Mucosa of rectum (tissue), 2 donors: ENCODE measurements at regions not wholly inside any gene's neighbourhood (a gene's known extent, or its start where the extent isn't known, plus 50 kb on each side); places are given as distances from the start of the nearest gene placed in this dataset.
A peak's percentile ranks its signal among the peaks of the same experiment; 100 is the strongest.
"Not testable (repeated sequence)": the region's sequence is repeated elsewhere in the genome, so short reads cannot be mapped to it uniquely, and the experiment has no call there.

Experiments
- H3K27ac ChIP-seq, 2 donors: one replicate each; pipeline ENCODE4 v1.7.0; 2013; ENCODE audit warnings: inconsistent platforms in 2 of 2, low read depth in 2 of 2, low read length in 2 of 2
- H3K27me3 ChIP-seq, 2 donors: one replicate each; pipeline ENCODE4 v1.7.0; 2013; ENCODE audit warnings: low read length in 2 of 2; ENCODE audit not compliant: control insufficient read depth in 2 of 2, insufficient read depth in 2 of 2
- H3K36me3 ChIP-seq, 2 donors: one replicate each; pipeline ENCODE4 v1.7.0; 2013; ENCODE audit warnings: low read length in 2 of 2; ENCODE audit not compliant: control insufficient read depth in 2 of 2, insufficient read depth in 2 of 2
- H3K4me1 ChIP-seq, 2 donors: one replicate each; pipeline ENCODE4 v1.7.0; 2013; ENCODE audit warnings: low read length in 2 of 2, mild to moderate bottlenecking in 1 of 2; ENCODE audit not compliant: control insufficient read depth in 2 of 2, insufficient read depth in 2 of 2
- H3K4me3 ChIP-seq, 2 donors: one replicate each; pipeline ENCODE4 v1.7.0; 2013; ENCODE audit warnings: low read length in 2 of 2
- H3K9ac ChIP-seq, 2 donors: one replicate each; pipeline ENCODE4 v1.7.0; 2013; ENCODE audit warnings: low read length in 2 of 2, low read depth in 1 of 2, mild to moderate bottlenecking in 1 of 2
- H3K9me3 ChIP-seq, 2 donors: one replicate each; pipeline ENCODE4 v1.7.0; 2013; ENCODE audit warnings: low read length in 2 of 2; ENCODE audit not compliant: control insufficient read depth in 2 of 2
- donor health status: healthy.
- donor health status: Normal muscosa, but diverticular disease.

DNA sequence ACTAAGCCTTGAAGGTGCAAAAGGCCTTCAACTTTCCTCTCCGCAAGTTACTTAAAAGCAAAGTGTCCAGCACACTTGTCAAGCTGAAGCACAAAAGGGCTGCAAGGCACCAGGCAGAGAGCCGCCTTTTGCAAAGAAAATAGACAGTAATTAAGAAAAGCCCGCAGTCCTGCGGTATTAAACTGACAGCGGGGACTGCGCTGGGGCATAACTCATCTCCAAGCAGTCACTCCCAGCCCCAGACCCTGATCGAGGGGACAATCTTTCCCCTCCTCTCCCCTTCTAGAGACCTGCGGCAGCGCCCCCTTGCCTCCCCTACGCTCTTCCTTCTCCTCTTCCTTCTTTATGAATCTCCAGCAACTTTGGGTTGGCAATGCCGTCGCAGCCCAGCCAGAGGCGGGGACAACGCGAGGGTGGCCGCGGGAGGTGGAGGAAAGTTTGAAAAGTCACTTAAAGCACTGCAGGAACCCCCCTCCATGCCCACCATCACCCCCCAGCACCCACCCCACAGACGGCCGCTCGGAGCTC is 200.9 kb upstream of the CAND1 start:
- Histone ChIP-seq H3K27ac (no peak overlapping the region), H3K9ac (no peak overlapping the region), H3K4me1 (peaks cover 5 to 11% of the 10 kb centered on the region in 2 donors), H3K4me3 (peak overlapping the region; percentile 52 to 58), H3K9me3 (no peaks in the 10 kb centered on the region), H3K36me3 (no peaks in the 10 kb centered on the region), H3K27me3 (peaks cover 10 to 11% of the 10 kb centered on the region in 2 donors)

DNA sequence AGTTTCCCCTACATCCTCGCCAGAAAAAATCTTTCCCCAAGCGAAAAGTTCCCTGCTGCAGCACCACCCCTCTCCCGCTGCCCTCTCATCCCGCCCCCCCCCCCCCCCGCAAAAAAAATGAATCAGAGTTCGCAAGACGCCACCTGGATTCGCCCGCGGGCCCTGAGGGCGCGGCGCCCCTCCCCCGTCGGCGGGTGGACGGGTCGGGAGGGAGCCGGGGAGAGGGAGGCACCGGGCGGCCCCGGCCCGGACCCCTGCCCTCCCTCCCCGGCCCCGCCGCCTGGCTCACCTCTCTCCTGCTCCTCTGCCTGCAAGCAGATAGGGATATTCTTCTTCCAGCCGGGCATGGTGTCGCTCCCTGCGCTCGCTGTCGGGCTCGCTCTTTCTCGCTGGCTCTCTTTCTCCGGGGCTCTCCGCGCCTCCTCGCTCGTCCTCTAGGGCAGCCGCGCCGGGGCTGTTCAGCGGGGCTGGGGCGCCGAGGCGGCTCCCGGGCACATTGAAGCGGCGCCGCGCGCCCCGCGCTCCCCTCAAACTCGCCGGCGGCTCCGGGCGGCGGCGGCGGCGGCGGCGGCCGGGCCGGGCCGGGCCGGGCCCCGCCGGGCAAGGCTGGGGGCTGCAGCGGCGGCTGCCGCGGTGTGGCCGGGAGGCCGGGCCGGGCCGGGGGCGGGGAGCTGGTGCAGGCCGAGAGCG is 200.3 kb upstream of the CAND1 start:
- Histone ChIP-seq H3K4me1 (peaks cover 5 to 11% of the 10 kb centered on the region in 2 donors), H3K4me3 (peak overlapping the region; percentile 63 to 67), H3K27ac (peak overlapping the region; percentile 22 to 43), H3K27me3 (peaks cover 10 to 11% of the 10 kb centered on the region in 2 donors), H3K36me3 (no peaks in the 10 kb centered on the region), H3K9ac (peak overlapping the region in 1 of 2 donors; percentile 57), H3K9me3 (no peaks in the 10 kb centered on the region)

DNA sequence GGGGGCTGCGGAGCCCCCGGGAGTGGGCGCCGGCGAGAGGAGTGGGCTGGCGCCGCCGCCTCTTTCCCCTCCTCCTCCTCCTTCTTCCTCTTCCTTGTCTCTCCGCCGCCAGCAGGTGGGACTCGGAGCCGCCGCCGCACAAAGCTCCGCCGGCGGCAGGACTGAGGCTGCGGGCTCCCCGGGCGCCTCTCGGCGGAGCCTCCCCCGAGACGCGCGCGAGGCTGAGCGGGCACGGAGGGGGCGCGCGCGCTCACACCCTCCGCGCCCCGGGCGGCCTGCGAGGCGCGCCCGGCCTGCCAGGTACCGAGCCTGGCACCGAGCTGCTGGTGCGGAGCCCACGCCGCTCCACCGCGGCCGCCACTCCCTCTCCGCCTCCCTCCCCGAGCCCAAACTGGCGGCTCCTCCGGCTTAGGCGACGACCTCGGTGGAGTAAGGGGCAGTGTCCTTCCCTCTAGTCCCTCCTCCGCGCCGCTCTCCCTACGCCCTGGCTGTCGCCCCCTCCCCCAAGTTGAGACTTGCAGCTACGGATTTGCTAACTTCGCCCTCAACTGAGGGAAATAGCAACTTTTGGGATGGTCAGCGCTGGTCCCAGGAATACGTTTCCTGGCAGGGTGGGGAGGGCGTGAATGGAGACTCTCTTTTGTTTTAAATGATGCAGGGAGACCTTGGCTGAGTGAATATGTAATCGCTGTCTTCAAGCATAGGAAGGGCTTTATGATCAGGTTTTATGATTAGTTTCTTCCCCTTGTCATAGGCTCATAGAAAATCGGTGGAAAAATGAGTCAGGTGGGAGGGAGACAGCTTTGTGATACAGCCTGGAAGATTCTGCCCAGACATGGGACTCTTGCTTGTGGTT is 199.5 kb upstream of the CAND1 start:
- H3K4me3 ChIP-seq, result peak overlapping the region; percentile 63 to 67
- H3K9ac ChIP-seq, result peak overlapping the region in 1 of 2 donors; percentile 55
- peaks cover 5 to 11% of the 10 kb centered on the region in 2 donors for H3K4me1 ChIP-seq
- H3K27me3 ChIP-seq, result peaks cover 10 to 11% of the 10 kb centered on the region in 2 donors
- no peaks in the 10 kb centered on the region for H3K36me3 ChIP-seq
- H3K9me3 ChIP-seq, result no peaks in the 10 kb centered on the region
- H3K27ac ChIP-seq, result no peak overlapping the region

DNA sequence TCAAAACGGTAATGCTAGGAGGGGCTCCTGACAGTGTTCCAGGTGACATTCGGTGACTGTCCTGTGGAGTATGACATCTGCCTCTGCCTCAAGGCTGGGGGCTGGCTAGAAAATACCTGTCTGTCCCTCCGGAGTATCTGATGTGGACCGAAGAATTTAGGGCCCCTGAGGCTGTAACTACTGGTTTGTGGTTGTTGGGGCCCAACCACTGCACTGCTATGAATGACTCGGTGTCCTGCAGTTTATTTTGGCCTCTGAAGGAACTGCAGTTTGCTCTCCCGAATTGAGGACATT is 198.9 kb upstream of the CAND1 start:
- peaks cover 10 to 11% of the 10 kb centered on the region in 2 donors for H3K27me3 ChIP-seq
- H3K9me3 ChIP-seq, result no peaks in the 10 kb centered on the region
- no peak overlapping the region for H3K27ac ChIP-seq
- no peaks in the 10 kb centered on the region for H3K36me3 ChIP-seq
- H3K9ac ChIP-seq, result no peak overlapping the region
- H3K4me1 ChIP-seq, result peaks cover 5 to 11% of the 10 kb centered on the region in 2 donors
- H3K4me3 ChIP-seq, result no peak overlapping the region

DNA sequence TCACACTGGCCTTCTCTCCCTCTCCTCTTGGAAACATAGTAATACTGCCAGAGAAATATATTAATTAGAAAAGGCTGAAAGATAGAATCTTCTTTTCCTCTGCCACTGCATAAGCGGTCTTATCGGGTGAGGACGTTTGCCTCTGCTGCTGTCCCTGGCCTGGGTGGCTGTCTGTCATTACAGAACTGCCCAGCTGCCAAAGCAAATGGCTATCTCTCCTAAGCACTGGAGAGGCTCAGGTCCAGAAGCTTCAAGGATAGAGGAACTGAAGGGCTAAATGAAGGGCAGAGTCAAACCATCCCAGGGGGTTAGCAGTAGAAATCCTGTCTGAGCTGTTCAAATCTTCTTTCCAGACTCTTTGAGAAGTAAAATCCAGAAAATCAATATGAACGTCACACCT is 198.6 kb upstream of the CAND1 start:
- Histone ChIP-seq H3K4me1 (peaks cover 5 to 11% of the 10 kb centered on the region in 2 donors), H3K4me3 (no peak overlapping the region), H3K36me3 (no peaks in the 10 kb centered on the region), H3K27me3 (peaks cover 10 to 11% of the 10 kb centered on the region in 2 donors), H3K27ac (no peak overlapping the region), H3K9ac (no peak overlapping the region), H3K9me3 (no peaks in the 10 kb centered on the region)

DNA sequence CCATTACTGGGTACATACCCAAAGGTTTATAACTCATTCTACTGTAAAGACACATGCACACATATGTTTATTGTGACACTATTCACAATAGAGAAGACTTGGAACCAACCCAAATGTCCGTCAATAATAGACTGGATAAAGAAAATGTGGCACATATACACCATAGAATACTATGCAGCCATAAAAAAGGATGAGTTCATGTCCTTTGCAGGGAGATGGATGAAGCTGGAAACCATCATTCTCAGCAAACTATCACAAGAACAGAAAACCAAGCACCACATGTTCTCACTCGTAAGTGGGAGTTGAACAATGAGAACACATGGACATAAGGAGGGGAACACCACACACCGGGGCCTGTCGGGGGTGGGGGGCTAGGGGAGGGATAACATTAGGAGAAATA is 196.9 kb upstream of the CAND1 start:
- H3K9ac ChIP-seq, H3K9me3 ChIP-seq, H3K36me3 ChIP-seq, H3K4me3 ChIP-seq, H3K27ac ChIP-seq: not testable (repeated sequence)
- Histone ChIP-seq H3K4me1 (peaks cover 5 to 11% of the 10 kb centered on the region in 2 donors), H3K27me3 (peaks cover 10 to 11% of the 10 kb centered on the region in 2 donors)

DNA sequence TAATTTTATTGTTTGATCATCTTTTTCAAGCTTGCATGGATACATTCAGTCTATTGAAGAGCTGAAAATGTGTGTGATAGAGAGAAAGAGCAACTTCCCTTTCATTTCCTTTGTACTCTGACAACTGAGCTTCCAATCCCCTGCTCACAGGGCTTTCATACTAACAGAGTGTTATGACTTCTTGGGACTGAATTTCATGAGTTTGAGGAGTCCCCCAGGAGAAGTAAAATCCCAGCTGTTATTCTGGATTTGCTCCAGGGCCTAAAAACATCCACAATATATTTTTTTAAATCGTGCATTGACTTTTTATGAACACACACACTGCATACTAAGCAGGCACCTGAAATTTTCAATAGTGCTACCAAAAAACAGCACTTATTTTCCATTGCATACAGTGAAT is 195.8 kb upstream of the CAND1 start:
- Histone ChIP-seq H3K36me3 (no peaks in the 10 kb centered on the region), H3K9ac (no peak overlapping the region), H3K4me3 (no peak overlapping the region), H3K4me1 (peaks cover 4 to 5% of the 10 kb centered on the region in 2 donors), H3K27me3 (peaks cover 2 to 6% of the 10 kb centered on the region in 2 donors), H3K27ac (no peak overlapping the region), H3K9me3 (no peaks in the 10 kb centered on the region)

DNA sequence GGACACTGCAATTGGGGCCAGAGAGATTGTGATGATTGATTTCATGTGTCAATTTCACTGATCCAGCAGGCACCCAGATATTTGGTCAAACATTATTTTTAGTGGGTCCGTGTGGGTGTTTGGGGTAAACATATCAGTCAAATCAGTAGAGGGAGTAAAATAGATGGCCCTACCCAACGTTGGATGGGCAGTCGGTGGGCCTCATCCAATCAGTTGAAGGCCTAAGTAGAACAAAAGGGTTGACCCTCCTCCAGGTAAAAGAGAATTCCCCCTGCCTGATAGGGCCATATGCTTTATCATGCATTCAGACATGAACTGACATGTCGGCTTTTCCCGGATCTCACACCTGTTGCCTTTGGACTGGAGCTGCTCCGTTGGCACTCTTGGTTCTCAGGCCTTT is 195.1 kb upstream of the CAND1 start:
- Histone ChIP-seq H3K27me3 (peaks cover 2 to 6% of the 10 kb centered on the region in 2 donors), H3K4me1 (peaks cover 4 to 5% of the 10 kb centered on the region in 2 donors), H3K9ac (no peak overlapping the region), H3K36me3 (no peaks in the 10 kb centered on the region), H3K27ac (no peak overlapping the region), H3K4me3 (no peak overlapping the region), H3K9me3 (no peaks in the 10 kb centered on the region)

DNA sequence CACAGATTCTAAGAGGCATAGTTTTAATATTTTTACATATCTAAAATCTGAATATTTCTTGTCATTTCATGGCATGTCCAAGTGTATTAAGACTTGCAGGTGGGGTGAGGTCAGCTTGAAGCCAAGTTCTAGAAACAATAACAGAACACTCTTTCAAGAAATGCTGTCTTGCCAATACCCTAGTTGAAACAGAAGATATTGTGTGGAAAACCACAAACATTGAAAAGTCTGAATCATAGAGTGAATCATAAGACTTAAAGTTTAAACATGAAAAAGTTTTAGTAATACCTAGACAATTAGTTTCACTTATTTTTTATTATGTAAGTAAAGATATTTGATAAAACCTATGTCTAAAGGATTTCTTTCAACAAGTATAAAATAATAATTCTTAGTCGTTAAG is 191.5 kb upstream of the CAND1 start:
- Histone ChIP-seq H3K4me1 (no peaks in the 10 kb centered on the region), H3K36me3 (no peaks in the 10 kb centered on the region), H3K4me3 (no peak overlapping the region), H3K27ac (no peak overlapping the region), H3K27me3 (no peaks in the 10 kb centered on the region), H3K9ac (no peak overlapping the region), H3K9me3 (no peaks in the 10 kb centered on the region)

DNA sequence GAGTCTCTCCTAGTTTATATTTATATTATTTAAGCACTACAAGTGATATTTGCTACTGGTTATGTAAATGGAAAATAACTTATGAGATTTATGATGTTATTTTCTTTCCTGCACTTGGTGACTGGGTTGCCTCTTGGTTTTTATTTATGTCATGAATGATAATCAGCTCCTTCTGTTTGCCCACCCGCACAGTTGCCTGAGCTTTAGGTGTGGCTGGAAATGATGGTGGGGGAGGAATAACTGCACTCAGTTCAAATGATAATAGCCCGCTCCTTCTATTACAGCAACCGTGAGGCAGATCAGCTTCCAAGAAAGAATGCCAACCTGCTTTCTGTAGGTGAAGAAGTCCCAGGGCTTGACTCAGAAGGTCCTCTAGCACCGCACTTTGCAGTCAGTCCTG is 190.2 kb upstream of the CAND1 start:
- Histone ChIP-seq H3K27me3 (peaks cover 0 to 2% of the 10 kb centered on the region in 2 donors), H3K4me1 (no peaks in the 10 kb centered on the region), H3K36me3 (no peaks in the 10 kb centered on the region), H3K27ac (no peak overlapping the region), H3K9ac (no peak overlapping the region), H3K9me3 (no peaks in the 10 kb centered on the region), H3K4me3 (no peak overlapping the region)
